OCI-LY7 (cell line): ENCODE measurements at regions not wholly inside any gene's neighbourhood (a gene's known extent, or its start where the extent isn't known, plus 50 kb on each side); places are given as distances from the start of the nearest gene placed in this dataset.

Experiments
- EZH2phosphoT487 ChIP-seq: fragments of 200-600 bp; sonication (generic); IDR thresholded peaks from 2 replicates; pipeline ENCODE4 v1.6.1; 2018; ENCODE audit warnings: low read depth, borderline replicate concordance, mild to moderate bottlenecking, mixed run types, antibody characterized with exemption, low read length, moderate library complexity, mixed read lengths
- TF ChIP-seq, protein P1 (sequence below): fragments of 200-600 bp; sonication (generic); conservative IDR thresholded peaks from 2 replicates; pipeline ENCODE4 v1.5.1; 2014; ENCODE audit warnings: mild to moderate bottlenecking, antibody characterized with exemption, low read length, moderate library complexity, mixed read lengths

DNA sequence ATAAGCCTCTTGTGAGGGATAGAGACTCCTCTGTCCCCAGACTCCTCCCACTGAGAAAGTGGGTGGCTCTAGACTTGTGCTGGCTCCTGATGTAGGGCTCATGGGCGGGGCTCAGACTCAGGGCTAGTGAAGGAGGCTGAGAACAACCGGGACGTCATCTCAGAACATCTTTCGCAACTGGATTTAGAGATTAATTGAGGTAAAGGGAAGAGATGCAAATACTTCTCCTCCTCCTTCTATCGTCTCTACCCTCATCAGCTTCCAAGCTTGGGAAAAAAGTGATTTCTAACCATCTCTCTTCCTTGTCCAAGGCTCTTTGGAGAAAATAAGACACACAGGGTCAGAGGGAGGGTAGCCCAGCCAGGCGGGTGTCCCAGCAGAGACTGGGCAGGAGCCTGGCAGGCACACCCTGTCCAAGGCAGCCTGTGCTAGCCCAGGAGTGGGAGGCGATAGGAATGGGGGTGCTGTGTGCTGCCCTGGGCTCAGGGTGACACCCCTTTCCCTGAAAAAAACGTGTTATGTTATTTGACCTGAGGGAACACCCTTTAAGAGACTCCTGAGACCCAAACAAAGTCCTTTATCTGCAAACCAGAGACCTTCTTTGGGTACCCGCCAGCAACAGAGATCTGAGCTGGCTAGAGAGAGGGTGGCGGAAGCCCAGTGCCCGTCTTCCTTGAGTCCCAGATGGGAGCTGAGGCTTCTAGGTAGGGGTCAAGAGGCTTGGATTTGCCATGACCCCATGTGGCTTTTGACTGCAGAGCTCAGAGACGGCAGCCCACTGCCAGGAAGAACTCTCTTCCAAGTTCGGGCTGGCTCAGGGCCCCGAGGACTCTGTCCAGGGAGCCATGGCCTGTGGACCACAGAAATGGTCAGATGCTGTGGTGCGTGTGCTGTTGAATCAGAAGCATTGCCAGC lies 160.9 kb downstream of the ADAMTS15 start:
- TF ChIP-seq, protein P1, sequence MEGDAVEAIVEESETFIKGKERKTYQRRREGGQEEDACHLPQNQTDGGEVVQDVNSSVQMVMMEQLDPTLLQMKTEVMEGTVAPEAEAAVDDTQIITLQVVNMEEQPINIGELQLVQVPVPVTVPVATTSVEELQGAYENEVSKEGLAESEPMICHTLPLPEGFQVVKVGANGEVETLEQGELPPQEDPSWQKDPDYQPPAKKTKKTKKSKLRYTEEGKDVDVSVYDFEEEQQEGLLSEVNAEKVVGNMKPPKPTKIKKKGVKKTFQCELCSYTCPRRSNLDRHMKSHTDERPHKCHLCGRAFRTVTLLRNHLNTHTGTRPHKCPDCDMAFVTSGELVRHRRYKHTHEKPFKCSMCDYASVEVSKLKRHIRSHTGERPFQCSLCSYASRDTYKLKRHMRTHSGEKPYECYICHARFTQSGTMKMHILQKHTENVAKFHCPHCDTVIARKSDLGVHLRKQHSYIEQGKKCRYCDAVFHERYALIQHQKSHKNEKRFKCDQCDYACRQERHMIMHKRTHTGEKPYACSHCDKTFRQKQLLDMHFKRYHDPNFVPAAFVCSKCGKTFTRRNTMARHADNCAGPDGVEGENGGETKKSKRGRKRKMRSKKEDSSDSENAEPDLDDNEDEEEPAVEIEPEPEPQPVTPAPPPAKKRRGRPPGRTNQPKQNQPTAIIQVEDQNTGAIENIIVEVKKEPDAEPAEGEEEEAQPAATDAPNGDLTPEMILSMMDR = no peak
- TF ChIP-seq EZH2phosphoT487 = no peak
